OCI-LY1 (cell line): ENCODE measurements at regions not wholly inside any gene's neighbourhood (a gene's known extent, or its start where the extent isn't known, plus 50 kb on each side); places are given as distances from the start of the nearest gene placed in this dataset.

Source experiments
- CTCF ChIP-seq: fragments of 200-600 bp; sonication (generic), shearing (Covaris generic); IDR thresholded peaks from 2 replicates; pipeline ENCODE4 v1.5.1; 2017; ENCODE audit warnings: mild to moderate bottlenecking, antibody characterized with exemption, low read length, moderate library complexity, mixed read lengths
- EZH2 ChIP-seq: fragments of 200-600 bp; sonication (generic), shearing (Covaris generic); IDR thresholded peaks from 2 replicates; pipeline ENCODE4 v1.8.0; 2017; ENCODE audit warnings: borderline replicate concordance, mixed run types, mild to moderate bottlenecking, antibody characterized with exemption, low read length, moderate library complexity, mixed read lengths

GRCh38 chrX:99117011-99117410 is 1293.1 kb downstream of the PCDH19 start:
- TF ChIP-seq CTCF (no peak), EZH2 (no peak)
